ENCODE measurements at regions not wholly inside any gene's neighbourhood (a gene's known extent, or its start where the extent isn't known, plus 50 kb on each side); places are given as distances from the start of the nearest gene placed in this dataset.

DNA sequence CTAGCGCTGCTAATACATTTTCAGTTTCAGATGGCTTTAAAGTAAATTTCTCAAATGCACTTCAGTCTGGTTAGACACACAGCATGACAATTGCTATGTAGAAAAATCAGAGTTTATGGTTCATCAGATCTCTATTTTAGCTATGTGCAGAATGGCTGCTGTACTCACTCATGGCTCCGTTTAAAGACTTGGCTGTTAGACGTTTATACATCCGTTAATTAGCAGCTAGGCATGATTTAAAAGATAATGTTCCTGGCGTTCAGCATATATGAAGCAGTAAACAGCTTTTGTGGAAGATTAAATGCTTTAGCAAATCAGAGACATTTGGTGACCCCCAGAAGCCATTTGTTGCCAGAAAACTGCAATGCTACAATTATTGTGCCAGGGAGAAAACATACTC lies 350.0 kb upstream of the MANEA start:
- WGBS, 2 donors, result 33 to 39% methylated on average over 5 of the region's 5 CpGs
- intact Hi-C loops (cut with DNase I), result no loop called here
- DNase-seq, result no peak
- Histone ChIP-seq H3K36me3 (no peaks in the 10 kb centered on the region), H3K27ac (no peak overlapping the region), H3K4me1 (peaks cover 0 to 37% (median 0%) of the 10 kb centered on the region in 4 donors), H3K4me3 (no peak overlapping the region), H3K27me3 (no peaks in the 10 kb centered on the region), H3K9me3 (no peaks in the 10 kb centered on the region)
- TF ChIP-seq EP300 (IDR thresholded peaks at IDR 0.05), result no peak
- TF ChIP-seq, protein P1, sequence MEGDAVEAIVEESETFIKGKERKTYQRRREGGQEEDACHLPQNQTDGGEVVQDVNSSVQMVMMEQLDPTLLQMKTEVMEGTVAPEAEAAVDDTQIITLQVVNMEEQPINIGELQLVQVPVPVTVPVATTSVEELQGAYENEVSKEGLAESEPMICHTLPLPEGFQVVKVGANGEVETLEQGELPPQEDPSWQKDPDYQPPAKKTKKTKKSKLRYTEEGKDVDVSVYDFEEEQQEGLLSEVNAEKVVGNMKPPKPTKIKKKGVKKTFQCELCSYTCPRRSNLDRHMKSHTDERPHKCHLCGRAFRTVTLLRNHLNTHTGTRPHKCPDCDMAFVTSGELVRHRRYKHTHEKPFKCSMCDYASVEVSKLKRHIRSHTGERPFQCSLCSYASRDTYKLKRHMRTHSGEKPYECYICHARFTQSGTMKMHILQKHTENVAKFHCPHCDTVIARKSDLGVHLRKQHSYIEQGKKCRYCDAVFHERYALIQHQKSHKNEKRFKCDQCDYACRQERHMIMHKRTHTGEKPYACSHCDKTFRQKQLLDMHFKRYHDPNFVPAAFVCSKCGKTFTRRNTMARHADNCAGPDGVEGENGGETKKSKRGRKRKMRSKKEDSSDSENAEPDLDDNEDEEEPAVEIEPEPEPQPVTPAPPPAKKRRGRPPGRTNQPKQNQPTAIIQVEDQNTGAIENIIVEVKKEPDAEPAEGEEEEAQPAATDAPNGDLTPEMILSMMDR (IDR thresholded peaks at IDR 0.05), result no peak
- TF ChIP-seq POLR2A (IDR thresholded peaks at IDR 0.05), result no peak
- no peak for TF ChIP-seq POLR2AphosphoS5 (IDR thresholded peaks at IDR 0.05)

DNA sequence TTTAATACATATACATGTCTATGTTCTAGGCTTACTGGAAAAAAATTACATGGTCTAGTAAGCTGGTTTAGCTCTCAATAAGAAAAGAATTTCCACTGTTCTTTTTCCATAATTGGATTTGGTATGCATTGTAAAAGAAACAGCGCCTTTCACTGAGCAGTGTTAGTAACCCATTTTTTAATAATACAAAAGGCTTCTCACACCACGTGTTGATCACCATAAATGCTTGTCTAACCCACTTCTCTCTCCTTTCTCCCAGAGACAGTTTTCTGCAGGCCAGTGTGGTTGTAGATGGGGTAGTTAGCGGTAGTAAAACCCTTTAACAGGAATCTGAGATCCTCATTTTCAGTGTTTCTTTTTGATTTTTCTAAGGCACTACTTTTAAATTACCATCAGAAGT lies 348.7 kb upstream of the MANEA start:
- TF ChIP-seq POLR2AphosphoS5 (IDR thresholded peaks at IDR 0.05), result no peak
- TF ChIP-seq EP300 (IDR thresholded peaks at IDR 0.05), result no peak
- no peak for TF ChIP-seq POLR2A (IDR thresholded peaks at IDR 0.05)
- TF ChIP-seq, protein P1 (IDR thresholded peaks at IDR 0.05), result no peak
- H3K4me3 ChIP-seq, result no peak overlapping the region
- no peaks in the 10 kb centered on the region for H3K36me3 ChIP-seq
- no peak for DNase-seq
- intact Hi-C loops (cut with DNase I), result no loop called here
- H3K4me1 ChIP-seq, result peaks cover 0 to 37% (median 0%) of the 10 kb centered on the region in 4 donors
- peak overlapping the region in 1 of 4 donors; percentile 40 for H3K27ac ChIP-seq
- H3K27me3 ChIP-seq, result no peaks in the 10 kb centered on the region
- 37 to 43% methylated on average over 3 of the region's 3 CpGs for WGBS, 2 donors
- no peaks in the 10 kb centered on the region for H3K9me3 ChIP-seq

DNA sequence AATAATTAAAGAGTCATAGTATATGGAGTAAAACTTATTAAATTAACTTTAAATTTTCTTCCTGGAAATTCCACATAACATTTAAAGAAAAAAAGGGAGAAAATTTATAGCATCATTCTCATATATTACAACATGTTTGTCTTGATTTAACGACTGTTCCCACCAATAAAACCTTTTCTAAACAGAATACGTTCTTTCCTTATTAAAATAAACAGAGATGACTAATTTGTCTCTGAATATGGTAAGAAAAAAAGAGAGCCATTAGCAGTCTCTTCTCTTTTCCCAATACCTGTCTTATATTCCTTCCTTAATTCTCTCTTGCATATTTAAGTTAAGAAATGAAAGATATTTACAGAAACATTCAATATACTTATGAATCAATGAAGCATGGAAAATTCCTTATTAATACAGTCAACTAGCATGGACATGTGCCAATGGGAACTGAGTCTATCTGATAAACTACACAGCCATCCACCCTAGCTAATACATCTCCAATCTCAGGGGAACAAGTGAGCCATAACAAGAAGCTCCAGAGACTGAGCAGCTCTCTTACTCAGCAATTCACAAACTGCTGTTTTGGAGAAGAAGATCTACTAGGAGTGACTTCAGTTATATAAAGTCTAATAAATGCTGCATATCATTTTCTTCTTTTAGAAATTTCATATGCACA lies 347.1 kb upstream of the MANEA start:
- Histone ChIP-seq H3K36me3 (no peaks in the 10 kb centered on the region), H3K27ac (peak overlapping the region in 1 of 4 donors; percentile 40), H3K4me1 (peaks cover 0 to 37% (median 0%) of the 10 kb centered on the region in 4 donors), H3K27me3 (no peaks in the 10 kb centered on the region), H3K4me3 (no peak overlapping the region), H3K9me3 (no peaks in the 10 kb centered on the region)
- intact Hi-C loops (cut with DNase I), result no loop called here
- no peak for TF ChIP-seq POLR2AphosphoS5 (IDR thresholded peaks at IDR 0.05)
- no peak for TF ChIP-seq EP300 (IDR thresholded peaks at IDR 0.05)
- no peak for TF ChIP-seq POLR2A (IDR thresholded peaks at IDR 0.05)
- TF ChIP-seq, protein P1 (IDR thresholded peaks at IDR 0.05), result no peak
- WGBS, 2 donors, result 10 to 33% methylated on average over 2 of the region's 2 CpGs
- DNase-seq, result no peak

DNA sequence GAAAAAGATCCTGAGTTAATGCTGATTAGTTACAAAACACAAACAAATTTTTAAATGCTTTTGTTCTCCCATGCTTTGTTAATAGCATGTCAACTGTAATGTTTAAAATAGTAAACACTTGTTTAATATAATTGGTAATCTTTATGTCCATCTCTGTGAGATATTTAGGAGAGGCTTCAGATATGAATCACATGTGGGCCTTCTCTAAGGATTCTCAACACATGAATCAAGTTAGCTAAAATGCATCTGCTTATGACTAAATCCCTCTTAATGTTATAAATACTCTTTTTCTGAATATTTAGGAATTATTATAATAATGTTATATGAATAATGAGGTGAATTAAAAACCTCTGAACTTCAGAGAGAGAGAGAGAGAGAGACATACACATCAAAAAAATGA lies 345.9 kb upstream of the MANEA start:
- intact Hi-C loops (cut with DNase I), result no loop called here
- Histone ChIP-seq H3K4me1 (peaks cover 0 to 37% (median 0%) of the 10 kb centered on the region in 4 donors), H3K36me3 (no peaks in the 10 kb centered on the region), H3K4me3 (no peak overlapping the region), H3K27me3 (no peaks in the 10 kb centered on the region), H3K9me3 (no peaks in the 10 kb centered on the region), H3K27ac (no peak overlapping the region)
- no peak for DNase-seq
- TF ChIP-seq POLR2A (IDR thresholded peaks at IDR 0.05), result no peak
- TF ChIP-seq POLR2AphosphoS5 (IDR thresholded peaks at IDR 0.05), result no peak

DNA sequence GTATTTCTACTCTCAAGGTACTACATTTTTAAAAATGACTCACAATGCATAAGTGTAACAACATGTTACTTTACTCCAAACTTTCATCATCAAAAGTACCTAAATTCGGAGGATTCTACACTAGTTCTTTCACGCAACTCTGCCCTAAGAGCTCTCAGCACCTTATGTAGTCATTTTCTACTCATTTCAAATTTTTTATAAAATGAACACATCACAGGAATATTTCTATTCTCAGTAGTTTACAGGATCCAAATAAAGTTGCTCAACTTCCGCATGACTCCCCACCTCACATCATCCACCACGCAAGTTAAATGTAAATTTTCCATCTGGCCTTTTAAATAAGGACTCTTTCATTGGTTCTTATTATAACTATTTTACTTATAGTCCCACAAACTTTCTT lies 344.9 kb upstream of the MANEA start:
- Histone ChIP-seq H3K9me3 (no peaks in the 10 kb centered on the region), H3K36me3 (no peaks in the 10 kb centered on the region), H3K4me1 (peaks cover 0 to 36% (median 0%) of the 10 kb centered on the region in 4 donors), H3K27me3 (no peaks in the 10 kb centered on the region), H3K27ac (no peak overlapping the region), H3K4me3 (no peak overlapping the region)
- intact Hi-C loops (cut with DNase I), result no loop called here
- DNase-seq, result no peak
- no peak for TF ChIP-seq POLR2A (IDR thresholded peaks at IDR 0.05)
- TF ChIP-seq EP300 (IDR thresholded peaks at IDR 0.05), result no peak
- no peak for TF ChIP-seq POLR2AphosphoS5 (IDR thresholded peaks at IDR 0.05)
- TF ChIP-seq, protein P1 (IDR thresholded peaks at IDR 0.05), result no peak
- WGBS, 2 donors, result 92 to 93% methylated on average over 4 of the region's 4 CpGs
